MM.1S (cell line): ENCODE measurements at regions not wholly inside any gene's neighbourhood (a gene's known extent, or its start where the extent isn't known, plus 50 kb on each side); places are given as distances from the start of the nearest gene placed in this dataset.

Experiments used
- DNase-seq: peaks from one replicate; pipeline ENCODE4 v3.0.0-alpha.2; 2015
- H2AFZ ChIP-seq: fragments of 300-600 bp; sonication (generic); 2 replicates; pipeline ENCODE4 v1.6.0; 2016; ENCODE audit warnings: antibody characterized with exemption, low read length
- H3F3A ChIP-seq: fragments of 300-600 bp; sonication (generic); 2 replicates; pipeline ENCODE4 v1.6.1; 2016; ENCODE audit warnings: mild to moderate bottlenecking, antibody characterized with exemption, low read length, moderate library complexity, mixed read lengths; ENCODE audit not compliant: insufficient read depth
- H3K27ac ChIP-seq: fragments of 300-600 bp; sonication (generic); 2 replicates; pipeline ENCODE4 v1.5.1; 2016; ENCODE audit warnings: mild to moderate bottlenecking, low read length
- H3K27me3 ChIP-seq: fragments of 300-600 bp; sonication (generic); replicated peaks from 2 replicates; pipeline ENCODE4 v1.6.0; 2016; ENCODE audit warnings: low read length; ENCODE audit not compliant: insufficient read depth
- H3K36me3 ChIP-seq: fragments of 300-600 bp; sonication (generic); replicated peaks from 2 replicates; pipeline ENCODE4 v1.6.1; 2016; ENCODE audit warnings: mild to moderate bottlenecking, low read length, mixed read lengths; ENCODE audit not compliant: insufficient read depth
- H3K4me1 ChIP-seq: fragments of 300-600 bp; sonication (generic); 2 replicates; pipeline ENCODE4 v1.6.1; 2016; ENCODE audit warnings: low read length, mixed read lengths
- H3K4me2 ChIP-seq: fragments of 300-600 bp; sonication (generic); 2 replicates; pipeline ENCODE4 v1.6.0; 2016; ENCODE audit warnings: low read depth, low read length
- H3K4me3 ChIP-seq: fragments of 300-600 bp; sonication (generic); 2 replicates; pipeline ENCODE4 v1.5.1; 2016; ENCODE audit warnings: low read length, mixed read lengths
- H3K79me2 ChIP-seq: fragments of 300-600 bp; sonication (generic); 2 replicates; pipeline ENCODE4 v1.6.1; 2016; ENCODE audit warnings: mixed run types, low read length, mixed read lengths
- H3K9ac ChIP-seq: fragments of 300-600 bp; sonication (generic); 2 replicates; pipeline ENCODE4 v1.6.1; 2016; ENCODE audit warnings: low read length, mixed read lengths
- H3K9me2 ChIP-seq: fragments of 300-600 bp; sonication (generic); replicated peaks from 2 replicates; pipeline ENCODE4 v1.6.1; 2016; ENCODE audit warnings: mild to moderate bottlenecking, low read length, mixed read lengths; ENCODE audit not compliant: insufficient read depth
- H3K9me3 ChIP-seq: fragments of 300-600 bp; sonication (generic); replicated peaks from 2 replicates; pipeline ENCODE4 v1.6.1; 2016; ENCODE audit warnings: mild to moderate bottlenecking, low read length, mixed read lengths; ENCODE audit not compliant: insufficient read depth
- H4K20me1 ChIP-seq: fragments of 300-600 bp; sonication (generic); 2 replicates; pipeline ENCODE4 v1.6.1; 2016; ENCODE audit warnings: mild to moderate bottlenecking, low read length, moderate library complexity, mixed read lengths; ENCODE audit not compliant: insufficient read depth
- EZH2 ChIP-seq: fragments of 300-600 bp; sonication (generic); optimal IDR thresholded peaks from 2 replicates; pipeline ENCODE3; 2017; ENCODE audit warnings: low read depth, mild to moderate bottlenecking, antibody characterized with exemption, low read length, mixed read lengths
- EZH2phosphoT487 ChIP-seq: fragments of 300-600 bp; sonication (generic); IDR thresholded peaks from 2 replicates; pipeline ENCODE4 v1.6.1; 2018; ENCODE audit warnings: antibody characterized with exemption, low read length
- TF ChIP-seq, protein P1 (sequence below): fragments of 300-600 bp; sonication (generic); IDR thresholded peaks from 2 replicates; pipeline ENCODE4 v1.5.1; 2016; ENCODE audit warnings: antibody characterized with exemption, low read length, mixed read lengths

DNA sequence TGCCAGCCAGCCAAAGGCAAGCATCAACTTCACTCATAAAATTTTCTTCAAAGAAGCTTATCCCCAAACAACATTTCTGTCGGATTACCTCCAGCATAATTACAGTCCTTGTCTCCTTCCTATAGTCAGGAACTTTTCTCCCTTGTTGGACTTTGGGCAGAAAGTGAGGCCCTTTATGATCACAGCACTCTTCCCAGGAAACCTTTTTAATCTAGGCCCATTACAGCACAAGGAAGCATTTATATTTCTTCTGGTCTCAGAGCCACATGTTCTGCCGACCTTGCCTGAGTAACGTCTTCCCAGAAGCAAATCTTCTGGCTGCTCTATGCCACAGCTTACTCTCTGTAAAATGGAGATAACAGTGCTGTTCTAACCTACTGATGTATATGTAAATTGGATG, 437.2 kb upstream of the SLC35B3 start:
- Histone ChIP-seq H2AFZ (no peak overlapping the region), H3K27me3 (no peaks in the 10 kb centered on the region)

GRCh38 chr6:8865451-8865850, 430.1 kb upstream of the SLC35B3 start:
- no peaks in the 10 kb centered on the region for H3K27me3 ChIP-seq
- no peak overlapping the region for H2AFZ ChIP-seq
- no peaks in the 10 kb centered on the region for H3F3A ChIP-seq
- no peaks in the 10 kb centered on the region for H3K36me3 ChIP-seq
- H4K20me1 ChIP-seq: no peaks in the 10 kb centered on the region
- no peaks in the 10 kb centered on the region for H3K4me1 ChIP-seq
- H3K9me2 ChIP-seq: no peaks in the 10 kb centered on the region
- no peaks in the 10 kb centered on the region for H3K9me3 ChIP-seq
- no peak overlapping the region for H3K27ac ChIP-seq
- no peak for DNase-seq
- H3K79me2 ChIP-seq: no peaks in the 10 kb centered on the region
- no peak overlapping the region for H3K9ac ChIP-seq
- no peak overlapping the region for H3K4me3 ChIP-seq
- TF ChIP-seq EZH2 (no peak), EZH2phosphoT487 (no peak)
- TF ChIP-seq, protein P1, sequence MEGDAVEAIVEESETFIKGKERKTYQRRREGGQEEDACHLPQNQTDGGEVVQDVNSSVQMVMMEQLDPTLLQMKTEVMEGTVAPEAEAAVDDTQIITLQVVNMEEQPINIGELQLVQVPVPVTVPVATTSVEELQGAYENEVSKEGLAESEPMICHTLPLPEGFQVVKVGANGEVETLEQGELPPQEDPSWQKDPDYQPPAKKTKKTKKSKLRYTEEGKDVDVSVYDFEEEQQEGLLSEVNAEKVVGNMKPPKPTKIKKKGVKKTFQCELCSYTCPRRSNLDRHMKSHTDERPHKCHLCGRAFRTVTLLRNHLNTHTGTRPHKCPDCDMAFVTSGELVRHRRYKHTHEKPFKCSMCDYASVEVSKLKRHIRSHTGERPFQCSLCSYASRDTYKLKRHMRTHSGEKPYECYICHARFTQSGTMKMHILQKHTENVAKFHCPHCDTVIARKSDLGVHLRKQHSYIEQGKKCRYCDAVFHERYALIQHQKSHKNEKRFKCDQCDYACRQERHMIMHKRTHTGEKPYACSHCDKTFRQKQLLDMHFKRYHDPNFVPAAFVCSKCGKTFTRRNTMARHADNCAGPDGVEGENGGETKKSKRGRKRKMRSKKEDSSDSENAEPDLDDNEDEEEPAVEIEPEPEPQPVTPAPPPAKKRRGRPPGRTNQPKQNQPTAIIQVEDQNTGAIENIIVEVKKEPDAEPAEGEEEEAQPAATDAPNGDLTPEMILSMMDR: no peak
- H3K4me2 ChIP-seq: no peak overlapping the region

More for the DNA sequence above, 437.2 kb upstream of the SLC35B3 start:
- TF ChIP-seq, protein P1: no peak
- TF ChIP-seq EZH2phosphoT487 (no peak), EZH2 (no peak)
- H3K9me2 ChIP-seq: no peaks in the 10 kb centered on the region
- no peak overlapping the region for H3K4me3 ChIP-seq
- H3K4me1 ChIP-seq: no peaks in the 10 kb centered on the region
- H3K27ac ChIP-seq: no peak overlapping the region
- no peak for DNase-seq
- no peaks in the 10 kb centered on the region for H4K20me1 ChIP-seq
- no peaks in the 10 kb centered on the region for H3F3A ChIP-seq
- H3K9ac ChIP-seq: no peak overlapping the region
- no peaks in the 10 kb centered on the region for H3K79me2 ChIP-seq
- no peak overlapping the region for H3K4me2 ChIP-seq
- no peaks in the 10 kb centered on the region for H3K9me3 ChIP-seq
- H3K36me3 ChIP-seq: no peaks in the 10 kb centered on the region

DNA sequence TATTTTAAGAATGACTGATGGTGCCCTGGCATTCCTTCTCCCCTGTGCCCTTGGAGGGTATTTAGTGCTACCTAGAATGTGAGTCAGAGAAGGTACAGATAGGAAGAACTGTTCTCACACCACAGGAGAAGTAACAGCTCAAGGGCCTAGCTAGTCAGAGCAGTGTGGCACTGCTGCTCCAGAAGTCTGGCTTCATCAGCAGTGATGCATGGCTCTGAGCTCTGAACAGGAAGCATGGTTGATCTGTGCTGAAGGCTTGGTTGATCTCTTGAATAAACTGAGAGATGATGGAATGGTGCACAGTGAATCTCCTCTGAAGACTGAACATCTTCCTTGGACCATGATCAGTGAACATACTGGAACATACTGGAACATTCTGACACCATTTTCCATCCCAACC, 425.3 kb upstream of the SLC35B3 start:
- Histone ChIP-seq H3K27ac (no peak overlapping the region), H3K36me3 (no peaks in the 10 kb centered on the region), H2AFZ (no peak overlapping the region), H4K20me1 (no peaks in the 10 kb centered on the region), H3K9ac (no peak overlapping the region), H3K9me3 (no peaks in the 10 kb centered on the region), H3K4me3 (no peak overlapping the region), H3K27me3 (no peaks in the 10 kb centered on the region), H3K9me2 (no peaks in the 10 kb centered on the region), H3F3A (no peaks in the 10 kb centered on the region), H3K4me1 (no peaks in the 10 kb centered on the region), H3K4me2 (no peak overlapping the region), H3K79me2 (no peaks in the 10 kb centered on the region)
- TF ChIP-seq EZH2phosphoT487 (no peak), EZH2 (no peak)
- TF ChIP-seq, protein P1: no peak
- no peak for DNase-seq
